ENCODE measurements at regions not wholly inside any gene's neighbourhood (a gene's known extent, or its start where the extent isn't known, plus 50 kb on each side); places are given as distances from the start of the nearest gene placed in this dataset.

GRCh38 chr9:82382887-82383616 lies 394.5 kb downstream of the SPATA31D1 start:
- peaks cover 4% of the 10 kb centered on the region for H3K4me1 ChIP-seq (ENCODE audit: control insufficient read depth, insufficient read depth, low read length)
- no peaks in the 10 kb centered on the region for H3K27me3 Mint-ChIP-seq (ENCODE audit: insufficient read depth)
- peaks cover 15% of the 10 kb centered on the region for H3K4me1 Mint-ChIP-seq
- H3K9me3 ChIP-seq (ENCODE audit: control insufficient read depth, low read length), result peaks cover 33% of the 10 kb centered on the region
- H3K27ac Mint-ChIP-seq, result peak overlapping the region; percentile 84
- H3K27ac ChIP-seq (ENCODE audit: low read depth, low read length), result peak overlapping the region; percentile 3
- WGBS, 2 experiments (ENCODE audit: insufficient coverage in 1 of 2, insufficient read length in 1 of 2), result 63 to 67% methylated on average over 3 to 6 of the region's 6 CpGs
- H3K9ac ChIP-seq (ENCODE audit: extremely low read depth, low read length, poor library complexity, severe bottlenecking), result peak overlapping the region; percentile 48
- DNase-seq, result peak; percentile 60
- H3K36me3 Mint-ChIP-seq (ENCODE audit: low read depth), result peaks cover 4% of the 10 kb centered on the region
- peak overlapping the region; percentile 52 for H3K4me3 ChIP-seq (ENCODE audit: low read length)
- H3K27me3 ChIP-seq (ENCODE audit: control insufficient read depth, insufficient read depth, low read length, poor library complexity, severe bottlenecking), result no peaks in the 10 kb centered on the region
- H3K36me3 ChIP-seq (ENCODE audit: control insufficient read depth, insufficient read depth, low read length), result no peaks in the 10 kb centered on the region
- no peak for TF ChIP-seq CTCF (conservative IDR thresholded peaks at IDR 0.05)
- H3K9me3 Mint-ChIP-seq, result peaks cover 26% of the 10 kb centered on the region
- H3K4me3 Mint-ChIP-seq, result no peak overlapping the region

GRCh38 chr9:82385633-82386032 lies 397.1 kb downstream of the SPATA31D1 start:
- H3K9ac ChIP-seq (ENCODE audit: extremely low read depth, low read length, poor library complexity, severe bottlenecking), result no peak overlapping the region
- WGBS, 2 experiments (ENCODE audit: insufficient coverage in 1 of 2, insufficient read length in 1 of 2), result 100% methylated on average over 1 of the region's 1 CpG; no CpG with 5 or more reads in 1 of the 2 experiments
- no peak overlapping the region for H3K27ac Mint-ChIP-seq

GRCh38 chr9:82397534-82397933 lies 409.0 kb downstream of the SPATA31D1 start:
- Histone ChIP-seq H3K9ac (ENCODE audit: extremely low read depth, low read length, poor library complexity, severe bottlenecking) (no peak overlapping the region), H3K36me3 (ENCODE audit: control insufficient read depth, insufficient read depth, low read length) (no peaks in the 10 kb centered on the region), H3K4me3 (ENCODE audit: low read length) (no peak overlapping the region), H3K27ac (ENCODE audit: low read depth, low read length) (no peak overlapping the region), H3K4me1 (ENCODE audit: control insufficient read depth, insufficient read depth, low read length) (peaks cover 3% of the 10 kb centered on the region), H3K27me3 (ENCODE audit: control insufficient read depth, insufficient read depth, low read length, poor library complexity, severe bottlenecking) (peaks cover 18% of the 10 kb centered on the region), H3K9me3 (ENCODE audit: control insufficient read depth, low read length) (no peaks in the 10 kb centered on the region)
- Mint-ChIP-seq H3K9me3 (no peaks in the 10 kb centered on the region), H3K36me3 (ENCODE audit: low read depth) (no peaks in the 10 kb centered on the region), H3K27me3 (ENCODE audit: insufficient read depth) (peaks cover 4% of the 10 kb centered on the region), H3K4me3 (no peak overlapping the region), H3K27ac (no peak overlapping the region), H3K4me1 (peaks cover 10% of the 10 kb centered on the region)
- no peak for TF ChIP-seq CTCF (conservative IDR thresholded peaks at IDR 0.05)
- DNase-seq, result no peak

More at GRCh38 chr9:82385633-82386032, 397.1 kb downstream of the SPATA31D1 start:
- H3K27me3 ChIP-seq (ENCODE audit: control insufficient read depth, insufficient read depth, low read length, poor library complexity, severe bottlenecking), result no peaks in the 10 kb centered on the region
- no peaks in the 10 kb centered on the region for H3K36me3 ChIP-seq (ENCODE audit: control insufficient read depth, insufficient read depth, low read length)
- Mint-ChIP-seq H3K27me3 (ENCODE audit: insufficient read depth) (no peaks in the 10 kb centered on the region), H3K36me3 (ENCODE audit: low read depth) (peaks cover 4% of the 10 kb centered on the region), H3K9me3 (peaks cover 24% of the 10 kb centered on the region), H3K4me3 (no peak overlapping the region), H3K4me1 (peaks cover 13% of the 10 kb centered on the region)
- no peak for DNase-seq
- H3K4me1 ChIP-seq (ENCODE audit: control insufficient read depth, insufficient read depth, low read length), result peaks cover 4% of the 10 kb centered on the region
- TF ChIP-seq CTCF (conservative IDR thresholded peaks at IDR 0.05), result no peak
- H3K4me3 ChIP-seq (ENCODE audit: low read length), result no peak overlapping the region
- peaks cover 23% of the 10 kb centered on the region for H3K9me3 ChIP-seq (ENCODE audit: control insufficient read depth, low read length)
- H3K27ac ChIP-seq (ENCODE audit: low read depth, low read length), result no peak overlapping the region
